ENCODE measurements at regions not wholly inside any gene's neighbourhood (a gene's known extent, or its start where the extent isn't known, plus 50 kb on each side); places are given as distances from the start of the nearest gene placed in this dataset.

GRCh38 chr2:65565681-65566080 lies 133.3 kb upstream of the SPRED2 start:
- TF ChIP-seq CTCF (IDR thresholded peaks at IDR 0.05) = no peak
- TF ChIP-seq POLR2A (IDR thresholded peaks at IDR 0.05) = no peak
